M059J (cell line): ENCODE measurements at regions not wholly inside any gene's neighbourhood (a gene's known extent, or its start where the extent isn't known, plus 50 kb on each side); places are given as distances from the start of the nearest gene placed in this dataset.
"Not testable (repeated sequence)": the region's sequence is repeated elsewhere in the genome, so short reads cannot be mapped to it uniquely, and the experiment has no call there.

ENCODE experiments used
- DNase-seq: peaks from one replicate; pipeline ENCODE4 v3.0.0-alpha.2; 2012; ENCODE audit warnings: low read depth

GRCh38 chr5:27216367-27216950, 178.1 kb upstream of the CDH9 start:
- no peak for DNase-seq

DNA sequence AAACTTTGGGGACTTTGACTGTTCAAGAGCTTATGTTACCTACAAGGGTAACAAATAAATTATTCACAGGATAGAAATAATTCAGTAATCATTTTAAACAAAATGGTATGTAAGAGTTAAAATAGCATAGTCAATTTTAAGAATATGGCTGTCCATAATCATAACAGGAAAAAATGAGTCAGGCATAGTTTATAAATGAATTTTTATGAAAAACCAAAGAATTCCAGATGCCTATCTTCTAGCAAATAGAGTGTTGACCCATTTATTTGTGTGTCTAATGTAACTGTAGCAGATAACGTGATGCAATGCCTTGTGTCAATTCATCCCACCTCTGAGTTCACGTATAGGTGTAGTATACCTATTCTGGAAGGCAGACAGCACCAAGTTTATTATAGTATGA, 169.7 kb upstream of the CDH9 start:
- DNase-seq, result no peak

GRCh38 chr5:27191786-27192510, 153.6 kb upstream of the CDH9 start:
- DNase-seq, result peak; percentile 73

GRCh38 chr5:27172693-27173092, 134.3 kb upstream of the CDH9 start:
- DNase-seq, result peak; percentile 6

- DNase-seq, result no peak
Observed at GRCh38 chr5:27171761-27172261, 133.4 kb upstream of the CDH9 start.

- peak; percentile 66 for DNase-seq
Observed at GRCh38 chr5:27158775-27159174, 120.4 kb upstream of the CDH9 start.

DNA sequence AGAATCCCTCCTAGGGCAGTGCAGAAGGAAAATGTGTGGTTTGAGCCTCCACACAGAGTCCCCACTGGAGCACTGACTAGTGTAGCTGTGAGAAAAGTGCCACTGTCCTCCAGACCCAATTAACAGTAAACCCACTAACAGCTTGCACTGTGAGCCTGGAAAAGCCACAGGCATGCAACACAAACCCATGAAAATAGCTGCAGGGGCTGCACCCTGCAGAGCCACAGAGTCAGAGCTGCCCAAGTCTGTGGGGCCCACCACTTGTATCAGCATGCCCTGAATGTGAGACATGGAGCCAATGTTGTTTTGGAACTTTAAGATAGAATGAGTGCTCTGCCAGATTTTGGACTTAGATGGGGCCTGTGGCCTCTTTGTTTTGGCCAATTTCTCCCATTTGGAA, 119.8 kb upstream of the CDH9 start:
- peak; percentile 64 for DNase-seq

DNA sequence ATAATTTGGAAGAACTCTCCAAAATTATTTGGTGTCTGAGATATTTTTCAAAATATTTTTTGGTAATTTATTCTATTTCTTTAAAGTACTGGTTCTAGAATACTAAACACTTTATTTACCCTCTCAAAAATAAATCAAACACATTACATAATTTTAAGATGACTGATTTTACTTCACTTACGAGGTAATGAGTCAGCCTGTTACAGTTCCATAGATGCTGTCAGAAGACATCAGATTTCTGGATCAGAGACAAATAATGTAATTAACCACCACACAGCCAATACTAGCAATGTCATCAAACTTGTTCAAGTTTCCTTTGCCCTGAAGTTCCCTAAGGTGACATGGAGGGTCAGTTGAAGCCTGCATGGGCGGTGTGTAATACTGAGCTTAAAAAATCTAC, 106.1 kb upstream of the CDH9 start:
- DNase-seq, result no peak

- DNase-seq, result peak; percentile 50
Observed at GRCh38 chr5:27140831-27141230, 102.4 kb upstream of the CDH9 start.

GRCh38 chr5:27130587-27130986, 92.2 kb upstream of the CDH9 start:
- peak; percentile 53 for DNase-seq

GRCh38 chr5:27129926-27130325, 91.5 kb upstream of the CDH9 start:
- no peak for DNase-seq

- no peak for DNase-seq
Observed at GRCh38 chr5:27125856-27126255, 87.5 kb upstream of the CDH9 start.

DNA sequence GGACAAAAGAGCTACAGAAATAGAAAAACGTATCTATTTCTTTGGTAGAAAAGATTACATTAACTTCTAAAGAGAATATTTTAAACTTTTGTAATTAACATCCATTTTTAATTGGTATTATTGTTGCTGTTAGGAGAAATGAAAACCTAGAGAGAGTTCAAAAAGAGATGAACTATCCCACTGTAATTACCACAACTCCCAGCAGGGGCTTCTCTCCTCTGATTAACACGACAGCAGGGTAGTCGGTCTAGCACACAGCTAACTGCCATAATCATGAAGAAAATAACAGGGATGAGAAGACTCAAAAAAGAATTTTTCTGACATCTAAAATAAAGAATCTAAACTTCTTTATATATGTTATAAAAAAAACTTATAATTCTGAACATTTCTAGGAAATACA, 86.2 kb upstream of the CDH9 start:
- peak; percentile 39 for DNase-seq

DNA sequence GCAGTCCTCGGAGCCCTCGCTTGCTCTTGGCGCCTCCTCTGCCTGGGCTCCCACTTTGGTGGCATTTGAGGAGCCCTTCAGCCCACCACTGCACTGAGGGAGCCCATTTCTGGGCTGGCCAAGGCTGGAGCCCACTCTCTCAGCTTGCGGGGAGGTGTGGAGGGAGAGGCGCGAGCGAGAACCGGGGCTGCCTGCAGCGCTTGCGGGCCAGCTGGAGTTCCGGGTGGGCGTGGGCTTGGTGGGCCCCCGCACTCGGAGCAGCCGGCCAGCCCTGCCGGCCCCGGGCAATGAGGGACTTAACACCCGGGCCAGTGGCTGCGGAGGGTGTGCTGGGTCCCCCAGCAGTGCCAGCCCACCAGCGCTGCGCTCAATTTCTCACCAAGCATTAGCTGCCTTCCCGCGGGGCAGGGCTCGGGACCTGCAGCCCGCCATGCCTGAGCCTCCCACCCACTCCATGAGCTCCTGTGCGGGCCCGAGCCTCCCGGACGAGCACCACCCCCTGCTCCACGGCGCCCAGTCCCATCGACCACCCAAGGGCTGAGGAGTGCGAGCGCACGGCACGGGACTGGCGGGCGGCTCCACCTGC, 81.4 kb upstream of the CDH9 start:
- not testable (repeated sequence) for DNase-seq

DNA sequence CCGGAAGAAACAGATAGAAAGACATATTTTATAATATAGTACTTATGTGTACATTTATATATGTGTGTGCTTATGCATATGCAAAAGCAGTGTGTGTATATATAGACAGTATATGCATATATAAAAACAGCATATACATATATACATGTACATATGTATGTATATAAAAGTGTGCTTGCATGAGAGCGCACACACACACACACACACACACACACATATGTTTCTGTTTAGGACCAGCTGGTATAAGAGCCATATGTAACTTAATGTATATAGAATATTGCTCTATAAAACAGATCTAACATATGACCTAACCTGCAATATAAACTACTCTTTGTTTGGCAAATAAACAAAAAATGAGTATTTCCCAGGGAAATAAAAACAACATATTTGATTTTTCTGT, 65.1 kb upstream of the CDH9 start:
- no peak for DNase-seq

- not testable (repeated sequence) for DNase-seq
Observed at GRCh38 chr5:27095761-27096160, 57.4 kb upstream of the CDH9 start.

DNA sequence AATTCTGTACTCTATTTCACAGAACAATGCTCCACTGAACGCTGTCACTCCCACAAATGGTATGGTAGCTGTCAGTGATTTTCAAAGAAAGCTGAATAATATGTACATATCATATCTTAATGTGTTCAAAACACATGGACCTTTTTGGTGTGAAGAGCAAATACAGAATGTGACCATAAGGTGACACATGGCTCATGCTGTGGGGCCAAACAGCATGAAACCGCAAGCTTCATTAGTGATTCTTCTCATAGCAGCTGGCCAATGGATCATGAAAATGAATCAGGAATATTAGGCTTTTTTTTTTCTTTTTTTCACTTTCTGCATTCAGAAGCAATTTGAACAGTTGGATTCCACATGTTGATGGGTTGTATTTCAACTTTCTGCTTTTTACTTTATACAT, 54.9 kb upstream of the CDH9 start:
- DNase-seq, result peak; percentile 7

DNA sequence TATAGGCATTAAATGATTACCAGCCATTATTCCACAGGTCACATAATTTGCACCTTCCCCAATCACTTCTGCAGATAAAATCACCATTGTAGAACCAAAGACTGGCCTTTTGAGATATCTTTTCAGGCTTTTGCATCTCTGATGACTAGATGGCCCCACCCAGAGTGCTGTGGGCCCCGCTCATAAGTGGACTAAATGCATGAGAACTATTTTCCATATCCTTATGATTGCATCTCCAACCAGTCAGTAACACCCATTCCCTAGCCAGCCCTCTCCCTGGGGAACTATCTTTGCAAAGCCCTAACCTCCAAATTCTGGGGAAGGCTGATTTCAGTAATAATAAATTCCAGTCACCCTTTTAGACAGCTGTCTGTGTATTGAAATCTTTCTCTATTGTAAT, 53.5 kb upstream of the CDH9 start:
- DNase-seq, result no peak

GRCh38 chr5:27088822-27089221, 50.4 kb upstream of the CDH9 start:
- not testable (repeated sequence) for DNase-seq
